Keratinocyte (primary cell): ENCODE measurements at regions not wholly inside any gene's neighbourhood (a gene's known extent, or its start where the extent isn't known, plus 50 kb on each side); places are given as distances from the start of the nearest gene placed in this dataset.

Experiments used
- DNase-seq: peaks from one replicate; pipeline ENCODE4 v3.0.0-alpha.2; 2011; ENCODE audit warnings: low read depth, missing footprints, low spot score
- FAIRE-seq: peaks from 2 replicates; lab custom pipeline; 2011; peaks lifted over from hg19 to GRCh38; lab: Jason Lieb, UNC
- H2AFZ ChIP-seq: 2 replicates; pipeline ENCODE4 v1.6.0; 2012; ENCODE audit warnings: low read length, control low read depth, inconsistent platforms; ENCODE audit not compliant: control insufficient read depth
- H3K27ac ChIP-seq: 2 replicates; pipeline ENCODE4 v1.5.1; 2011; ENCODE audit warnings: low read length; ENCODE audit not compliant: control insufficient read depth, insufficient read depth
- H3K27me3 ChIP-seq: 3 replicates; pipeline ENCODE4 v1.6.0; 2011; ENCODE audit warnings: low read length; ENCODE audit not compliant: control insufficient read depth, insufficient read depth; ENCODE audit errors: extremely low read depth
- H3K36me3 ChIP-seq, 2 experiments: 2 replicates in 1 of 2; 3 replicates in 1 of 2; pipeline ENCODE4 v1.5.1; 2011; ENCODE audit warnings: low read length in 2 of 2, mild to moderate bottlenecking in 1 of 2; ENCODE audit not compliant: control insufficient read depth in 2 of 2, insufficient read depth in 2 of 2; ENCODE audit errors: extremely low read depth in 1 of 2
- H3K4me1 ChIP-seq: 3 replicates; pipeline ENCODE4 v1.5.1; 2011; ENCODE audit warnings: low read length; ENCODE audit not compliant: control insufficient read depth, insufficient read depth; ENCODE audit errors: extremely low read depth
- H3K4me2 ChIP-seq: 3 replicates; pipeline ENCODE4 v1.6.0; 2011; ENCODE audit warnings: low read depth, low read length; ENCODE audit not compliant: control insufficient read depth, insufficient read depth; ENCODE audit errors: extremely low read depth
- H3K4me3 ChIP-seq, 3 experiments: fragments of 200-600 bp in 1 of 3; sonication (generic) in 1 of 3; 2 replicates in 2 of 3; 3 replicates in 1 of 3; pipeline ENCODE4 v1.5.1; 2011 to 2016; ENCODE audit warnings: low read length in 3 of 3, mild to moderate bottlenecking in 3 of 3, control low read depth in 2 of 3, inconsistent platforms in 1 of 3, low read depth in 1 of 3, mixed read lengths in 1 of 3, mixed run types in 1 of 3, moderate library complexity in 1 of 3; ENCODE audit not compliant: control insufficient read depth in 2 of 3, insufficient read depth in 2 of 3; ENCODE audit errors: extremely low read depth in 1 of 3
- H3K79me2 ChIP-seq: 2 replicates; pipeline ENCODE4 v1.6.0; 2012; ENCODE audit warnings: low read length; ENCODE audit not compliant: control insufficient read depth, insufficient read depth
- H3K9ac ChIP-seq: 3 replicates; pipeline ENCODE4 v1.6.0; 2011; ENCODE audit warnings: low read length; ENCODE audit not compliant: control insufficient read depth, insufficient read depth; ENCODE audit errors: extremely low read depth
- H3K9me1 ChIP-seq: 3 replicates; pipeline ENCODE4 v1.6.0; 2011; ENCODE audit warnings: low read length; ENCODE audit not compliant: control insufficient read depth, insufficient read depth; ENCODE audit errors: extremely low read depth
- H3K9me3 ChIP-seq: 2 replicates; pipeline ENCODE4 v1.5.1; 2012; ENCODE audit warnings: low read depth, low read length; ENCODE audit not compliant: control insufficient read depth
- H4K20me1 ChIP-seq: 3 replicates; pipeline ENCODE4 v1.6.0; 2011; ENCODE audit warnings: low read length; ENCODE audit not compliant: control insufficient read depth, insufficient read depth; ENCODE audit errors: extremely low read depth
- EZH2 ChIP-seq: IDR thresholded peaks from one replicate; pipeline ENCODE4 v1.6.1; 2012; ENCODE audit warnings: inconsistent platforms, mild to moderate bottlenecking, low read length, moderate library complexity
- dilution Hi-C: fragments of 300-500 bp; cut with MboI; formaldehyde crosslinking; loops from one replicate; pipeline ENCODE4 v1.7.0; 2020; ENCODE audit warnings: low sequenced_read_pairs; ENCODE audit not compliant: extremely low pct_ligation_motif_present
- TF ChIP-seq, protein P1 (sequence below), 3 experiments: IDR thresholded peaks in 1 of 3; conservative IDR thresholded peaks in 1 of 3; optimal IDR thresholded peaks in 1 of 3; 2 replicates in 2 of 3; 3 replicates in 1 of 3; pipeline versions ENCODE3 to v1.5.1; 2011; ENCODE audit warnings: low read length in 3 of 3, mild to moderate bottlenecking in 3 of 3, moderate library complexity in 2 of 3, control low read depth in 1 of 3, inconsistent platforms in 1 of 3; ENCODE audit not compliant: insufficient read depth in 2 of 3; ENCODE audit errors: extremely low read depth in 1 of 3

DNA sequence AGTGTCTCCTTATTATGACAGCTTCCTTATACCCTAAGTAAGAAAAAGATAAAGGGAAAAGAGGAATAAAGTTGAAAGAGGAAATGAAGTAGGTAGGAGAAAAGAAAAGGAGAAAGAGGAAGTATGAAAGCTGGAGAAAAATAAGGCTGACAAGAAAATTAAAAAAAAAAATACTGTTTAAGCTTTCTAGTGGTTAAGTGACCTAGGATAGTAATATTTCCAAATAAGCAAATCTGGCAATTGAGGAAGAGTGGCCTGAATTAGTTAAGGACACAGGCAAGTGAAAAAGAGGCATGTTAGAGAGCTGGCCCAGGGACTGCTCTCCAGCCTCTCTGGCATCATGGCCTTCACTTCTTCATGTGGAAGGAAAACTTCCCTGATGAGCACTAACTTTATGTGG is 76.5 kb upstream of the ADGRF1 start:
- FAIRE-seq (no peak), DNase-seq (no peak)
- dilution Hi-C loops, result no loop called here
- H3K27ac ChIP-seq, result no peak overlapping the region
- no peaks in the 10 kb centered on the region for H3K79me2 ChIP-seq
- no peaks in the 10 kb centered on the region for H3K9me1 ChIP-seq
- H3K27me3 ChIP-seq, result no peaks in the 10 kb centered on the region
- H3K9me3 ChIP-seq, result no peaks in the 10 kb centered on the region
- no peak overlapping the region for H3K4me3 ChIP-seq
- no peak overlapping the region for H3K4me2 ChIP-seq
- no peak overlapping the region for H2AFZ ChIP-seq
- no peaks in the 10 kb centered on the region for H3K4me1 ChIP-seq
- H4K20me1 ChIP-seq, result no peaks in the 10 kb centered on the region
- H3K9ac ChIP-seq, result no peak overlapping the region
- TF ChIP-seq, protein P1, sequence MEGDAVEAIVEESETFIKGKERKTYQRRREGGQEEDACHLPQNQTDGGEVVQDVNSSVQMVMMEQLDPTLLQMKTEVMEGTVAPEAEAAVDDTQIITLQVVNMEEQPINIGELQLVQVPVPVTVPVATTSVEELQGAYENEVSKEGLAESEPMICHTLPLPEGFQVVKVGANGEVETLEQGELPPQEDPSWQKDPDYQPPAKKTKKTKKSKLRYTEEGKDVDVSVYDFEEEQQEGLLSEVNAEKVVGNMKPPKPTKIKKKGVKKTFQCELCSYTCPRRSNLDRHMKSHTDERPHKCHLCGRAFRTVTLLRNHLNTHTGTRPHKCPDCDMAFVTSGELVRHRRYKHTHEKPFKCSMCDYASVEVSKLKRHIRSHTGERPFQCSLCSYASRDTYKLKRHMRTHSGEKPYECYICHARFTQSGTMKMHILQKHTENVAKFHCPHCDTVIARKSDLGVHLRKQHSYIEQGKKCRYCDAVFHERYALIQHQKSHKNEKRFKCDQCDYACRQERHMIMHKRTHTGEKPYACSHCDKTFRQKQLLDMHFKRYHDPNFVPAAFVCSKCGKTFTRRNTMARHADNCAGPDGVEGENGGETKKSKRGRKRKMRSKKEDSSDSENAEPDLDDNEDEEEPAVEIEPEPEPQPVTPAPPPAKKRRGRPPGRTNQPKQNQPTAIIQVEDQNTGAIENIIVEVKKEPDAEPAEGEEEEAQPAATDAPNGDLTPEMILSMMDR (optimal IDR thresholded peaks at IDR 0.05 in 1 of 3, IDR thresholded peaks at IDR 0.05 in 1 of 3, conservative IDR thresholded peaks at IDR 0.05 in 1 of 3; ENCODE audit: extremely low read depth in 1 of 3, insufficient read depth in 2 of 3, low read length in 3 of 3), result no peak
- TF ChIP-seq EZH2, result no peak
- H3K36me3 ChIP-seq, result no peaks in the 10 kb centered on the region

DNA sequence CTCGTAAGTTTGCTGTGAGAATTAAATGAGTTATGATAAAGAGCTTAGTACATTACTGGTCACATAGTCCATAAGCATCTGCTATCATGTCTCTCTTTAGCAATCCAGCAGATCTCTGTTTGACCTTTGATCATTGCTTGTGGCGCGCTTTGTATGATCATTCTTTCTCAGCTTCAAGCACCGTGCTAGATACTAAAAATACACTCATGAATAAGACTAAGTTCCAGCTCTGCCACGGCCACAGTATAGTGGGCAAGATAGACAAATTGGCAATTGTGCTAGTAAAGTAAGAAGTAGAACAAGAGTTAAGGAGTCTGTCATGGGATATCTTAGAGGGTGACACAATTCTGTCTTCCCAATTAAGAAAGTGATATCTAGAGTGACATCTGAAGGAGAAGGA is 75.2 kb upstream of the ADGRF1 start:
- Histone ChIP-seq H3K9me3 (no peaks in the 10 kb centered on the region), H3K4me2 (no peak overlapping the region), H3K27me3 (no peaks in the 10 kb centered on the region), H3K9ac (no peak overlapping the region), H3K4me1 (no peaks in the 10 kb centered on the region), H2AFZ (no peak overlapping the region), H3K4me3 (no peak overlapping the region), H3K27ac (no peak overlapping the region), H3K9me1 (no peaks in the 10 kb centered on the region), H4K20me1 (no peaks in the 10 kb centered on the region), H3K36me3 (no peaks in the 10 kb centered on the region), H3K79me2 (no peaks in the 10 kb centered on the region)
- FAIRE-seq (peak; percentile 46), DNase-seq (no peak)
- dilution Hi-C loops, result no loop called here
- no peak for TF ChIP-seq EZH2
- TF ChIP-seq, protein P1 (optimal IDR thresholded peaks at IDR 0.05 in 1 of 3, IDR thresholded peaks at IDR 0.05 in 1 of 3, conservative IDR thresholded peaks at IDR 0.05 in 1 of 3; ENCODE audit: extremely low read depth in 1 of 3, insufficient read depth in 2 of 3, low read length in 3 of 3), result no peak
